ENCODE measurements at regions not wholly inside any gene's neighbourhood (a gene's known extent, or its start where the extent isn't known, plus 50 kb on each side); places are given as distances from the start of the nearest gene placed in this dataset.
"Not testable (repeated sequence)": the region's sequence is repeated elsewhere in the genome, so short reads cannot be mapped to it uniquely, and the experiment has no call there.

DNA sequence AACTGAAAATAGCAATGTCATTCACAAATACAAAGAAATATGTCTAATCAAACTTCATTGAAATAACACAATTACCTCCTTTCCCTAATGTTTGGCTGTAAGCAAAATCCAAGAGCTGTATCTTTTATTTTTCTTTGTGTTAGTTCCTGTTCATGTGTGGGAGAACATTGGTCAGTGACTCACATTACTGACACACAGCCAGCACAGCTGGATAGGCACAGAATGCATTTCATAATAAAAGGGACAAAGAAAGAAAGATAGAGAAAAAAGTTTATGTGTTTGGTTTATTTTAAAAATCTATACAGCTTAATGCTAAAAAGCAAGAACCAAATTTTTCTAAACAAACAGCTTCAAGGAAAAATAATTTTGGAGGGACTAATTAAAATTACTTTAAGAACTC, 185.6 kb upstream of the COL3A1 start:
- no peak for DNase-seq

DNA sequence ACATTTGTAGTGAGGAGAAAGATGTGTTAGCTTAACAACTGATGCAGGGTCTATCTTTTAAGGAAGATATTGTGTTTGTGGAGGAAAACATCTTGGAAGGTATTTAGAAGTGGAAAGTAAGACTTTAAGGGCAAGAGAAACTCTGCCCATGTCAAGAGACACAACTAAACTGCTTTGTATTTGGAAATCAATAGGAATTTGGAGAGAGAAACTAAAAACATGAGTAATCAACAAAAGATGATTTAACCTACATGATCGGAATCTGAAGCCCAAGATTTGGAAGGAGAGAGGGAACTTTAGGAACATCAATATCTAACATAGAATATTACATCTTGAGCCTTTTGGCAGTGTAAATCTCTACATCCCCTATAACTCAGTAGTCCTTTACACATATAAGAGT, 184.2 kb upstream of the COL3A1 start:
- DNase-seq = no peak

DNA sequence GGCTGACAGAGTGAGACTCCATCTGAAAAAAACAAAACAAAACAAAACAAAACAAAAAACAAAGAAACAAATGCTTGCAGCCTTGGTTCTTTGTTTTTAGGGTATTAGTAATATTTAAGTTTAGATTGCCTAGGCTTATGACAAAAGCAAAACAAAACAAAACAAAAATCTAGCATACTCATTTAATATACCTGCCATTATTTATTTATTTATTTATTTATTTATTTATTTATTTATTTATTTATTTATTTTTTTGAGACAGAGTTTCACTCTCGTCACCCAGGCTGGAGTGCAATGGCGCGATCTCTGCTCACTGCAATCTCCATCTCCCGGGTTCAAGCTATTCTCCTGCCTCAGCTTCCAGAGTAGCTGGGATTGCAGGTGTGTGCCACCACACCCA, 179.7 kb upstream of the COL3A1 start:
- not testable (repeated sequence) for DNase-seq

DNA sequence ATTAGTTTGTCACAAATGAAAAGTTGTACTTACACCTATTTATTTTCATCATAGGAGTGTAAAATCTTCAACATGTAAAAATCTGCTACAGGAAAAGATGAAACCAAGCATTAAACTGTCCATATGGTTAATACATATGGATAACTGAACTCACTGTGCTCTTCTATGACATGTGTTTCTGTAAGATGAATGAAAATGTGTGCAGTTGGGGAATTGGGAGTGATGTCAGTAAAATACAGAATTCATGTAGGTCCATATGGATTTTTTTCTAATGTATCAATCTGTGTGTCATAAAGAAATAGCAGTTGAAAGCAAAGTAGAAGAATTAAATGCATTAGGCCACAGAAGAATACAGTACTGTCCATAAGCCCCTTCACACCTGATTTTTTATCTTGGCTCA, 178.4 kb upstream of the COL3A1 start:
- DNase-seq = no peak

DNA sequence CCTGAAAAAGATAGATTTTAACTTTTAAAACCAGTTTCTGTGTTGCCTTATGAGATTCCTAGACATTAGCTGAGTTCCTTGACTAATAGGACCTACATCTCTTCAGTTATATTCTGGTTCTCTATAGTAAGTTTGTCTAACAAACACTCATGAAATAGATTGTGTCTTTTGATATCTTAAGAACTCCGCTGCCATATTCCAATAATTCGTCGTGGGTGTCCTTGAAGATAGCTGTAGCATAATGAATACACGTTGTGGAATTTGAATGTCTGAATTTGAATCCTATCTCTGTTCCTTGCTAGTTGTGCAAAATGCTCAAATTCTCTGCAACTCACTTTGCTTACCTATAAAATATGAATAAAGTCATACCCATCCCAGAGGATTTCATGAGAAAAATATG, 176.8 kb upstream of the COL3A1 start:
- DNase-seq = no peak

DNA sequence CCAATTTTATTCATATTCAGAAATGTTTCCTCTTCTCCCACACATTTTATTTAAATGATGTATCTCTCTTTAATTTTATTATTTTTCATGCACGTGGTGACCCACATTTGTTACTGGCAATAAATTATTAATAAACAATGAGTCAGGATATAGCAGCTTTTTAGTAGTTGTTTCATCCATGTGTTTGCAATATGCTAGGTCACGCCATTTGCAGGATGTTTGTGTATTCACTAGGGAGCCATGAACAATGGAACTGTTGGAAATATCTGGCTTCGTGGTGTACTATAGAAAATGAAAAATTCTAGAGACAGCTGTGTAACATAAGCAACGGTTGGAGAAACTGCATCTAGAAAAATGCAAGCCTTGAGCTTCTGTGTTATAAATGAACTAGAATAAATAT, 176.0 kb upstream of the COL3A1 start:
- DNase-seq = no peak

DNA sequence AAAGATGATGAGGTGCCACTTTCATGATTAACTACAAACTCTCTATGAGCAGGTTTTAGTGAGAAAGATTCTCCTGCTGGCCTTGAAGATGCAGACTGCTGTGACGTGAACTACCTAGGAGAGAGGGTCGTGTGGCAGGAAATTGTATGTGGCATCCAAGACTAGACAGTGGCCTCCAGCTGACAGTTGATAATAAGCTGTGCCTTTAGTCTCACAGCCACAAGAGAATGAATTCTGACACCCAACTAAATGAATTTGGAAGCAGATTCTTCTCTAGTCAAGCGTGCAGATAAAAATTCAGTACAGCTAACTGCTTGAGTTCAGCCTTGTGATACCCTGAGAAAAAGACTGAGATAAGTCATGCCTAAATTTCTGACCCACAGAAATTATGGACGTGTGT, 169.0 kb upstream of the COL3A1 start:
- DNase-seq = no peak

DNA sequence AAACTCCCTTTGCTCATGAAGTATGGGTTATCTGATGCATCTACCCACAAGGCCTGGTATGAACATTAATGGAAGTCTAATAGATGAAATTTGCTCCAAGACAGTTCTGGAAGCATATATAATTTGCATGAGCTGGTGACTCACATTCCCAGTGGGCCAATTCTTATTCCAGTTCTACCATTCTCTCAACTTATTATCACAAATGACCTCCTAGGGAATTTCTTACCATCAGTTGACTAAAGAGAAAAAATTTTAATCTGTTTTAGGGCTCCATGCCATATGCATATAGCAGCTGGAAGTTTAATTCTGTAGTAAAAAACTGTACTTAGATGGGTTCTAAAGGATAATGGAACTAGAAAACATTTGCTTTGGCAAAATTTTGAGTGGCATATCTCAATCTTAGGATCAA, 165.2 kb upstream of the COL3A1 start:
- DNase-seq = no peak

DNA sequence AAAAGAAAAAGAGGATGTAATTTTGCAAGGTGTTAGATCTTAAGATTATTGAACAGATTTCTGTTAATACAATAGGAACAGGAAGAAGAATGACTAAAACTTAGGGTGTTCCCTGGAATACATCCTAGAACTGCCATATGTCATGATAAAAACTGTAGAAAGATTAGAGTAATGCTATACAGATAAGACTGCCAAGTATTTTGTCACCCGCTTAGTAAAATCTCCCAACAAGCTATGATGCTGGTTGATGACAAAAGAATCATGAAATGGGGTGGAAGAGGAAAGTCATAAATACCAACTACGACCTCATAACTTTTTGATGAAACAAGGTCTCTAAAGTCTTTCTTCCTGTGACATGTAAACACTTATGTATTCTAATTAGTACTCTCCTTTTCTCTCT, 163.6 kb upstream of the COL3A1 start:
- DNase-seq = no peak

DNA sequence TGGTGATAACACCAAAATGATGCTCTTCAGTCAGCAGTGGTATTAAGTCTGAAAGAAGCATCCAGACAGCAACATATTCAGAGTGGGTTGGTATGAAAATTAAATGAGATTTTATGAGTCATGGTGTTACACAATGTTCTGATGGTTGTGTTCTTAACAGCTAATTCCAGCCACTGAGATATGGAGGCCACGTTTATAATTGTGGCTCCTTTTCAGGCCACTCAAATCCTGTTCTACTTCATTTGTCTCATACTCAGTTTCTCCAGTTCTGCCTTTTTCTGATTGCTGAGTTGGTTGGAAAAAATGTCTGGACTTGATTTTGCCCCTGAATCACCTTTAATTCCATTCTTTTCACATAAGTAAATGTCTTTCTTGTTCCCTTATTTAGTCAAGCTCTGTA, 162.7 kb upstream of the COL3A1 start:
- DNase-seq = no peak

DNA sequence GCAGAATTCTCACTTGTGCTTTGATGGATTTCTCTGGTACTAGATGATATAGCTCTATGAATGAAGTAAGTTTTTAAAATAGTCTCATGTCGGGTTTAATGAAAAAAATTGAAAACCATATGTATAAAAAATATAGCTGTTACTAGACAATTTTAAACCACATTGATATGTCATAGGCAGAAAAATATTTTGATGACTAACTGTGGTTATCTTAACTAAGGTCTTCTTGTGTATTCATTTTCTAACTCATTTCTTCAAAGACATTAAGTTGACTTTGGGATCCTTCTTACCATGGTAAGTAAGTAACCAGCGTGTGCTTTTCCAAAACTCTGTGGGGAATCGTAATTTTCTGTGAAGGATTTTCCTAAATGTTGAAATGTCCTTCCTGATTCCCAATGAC, 160.9 kb upstream of the COL3A1 start:
- no peak for DNase-seq

DNA sequence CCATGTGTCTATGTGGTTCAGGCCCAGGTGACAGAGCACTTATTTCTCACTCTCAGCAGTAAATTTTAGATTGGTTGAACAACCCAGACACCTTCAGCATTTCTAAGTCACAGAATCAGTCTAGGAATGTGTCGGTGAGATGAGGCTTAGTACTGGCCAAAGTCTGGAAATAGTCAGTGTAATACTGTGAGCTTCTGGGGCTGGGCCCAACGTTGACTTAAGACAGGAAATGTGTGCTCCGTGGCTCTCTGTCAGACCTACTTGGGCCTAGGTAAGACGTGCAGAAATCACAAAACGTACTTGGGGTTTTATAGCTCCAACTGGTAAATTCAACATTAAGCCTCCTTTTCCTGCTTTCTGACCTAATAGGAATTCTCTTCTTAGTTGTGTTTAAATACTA, 160.3 kb upstream of the COL3A1 start:
- DNase-seq = no peak

DNA sequence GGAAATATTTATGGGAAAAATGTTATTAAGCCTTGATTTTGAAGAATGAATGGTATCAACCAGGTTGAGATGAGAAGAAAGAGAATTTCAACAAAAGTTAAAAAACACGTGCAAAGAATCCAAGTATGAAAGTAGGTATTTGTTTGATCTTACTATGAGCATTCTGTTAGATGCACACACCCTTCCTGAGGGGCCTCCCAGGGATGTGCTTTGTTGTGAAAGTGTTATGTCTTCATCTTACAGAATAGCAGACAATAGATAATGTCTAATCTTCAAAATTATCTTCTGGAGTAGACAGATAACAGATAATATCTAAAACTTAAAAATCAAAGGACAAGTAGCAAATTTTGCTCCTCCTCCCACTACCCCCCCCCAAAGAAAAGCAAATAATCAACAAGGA, 155.2 kb upstream of the COL3A1 start:
- no peak for DNase-seq

DNA sequence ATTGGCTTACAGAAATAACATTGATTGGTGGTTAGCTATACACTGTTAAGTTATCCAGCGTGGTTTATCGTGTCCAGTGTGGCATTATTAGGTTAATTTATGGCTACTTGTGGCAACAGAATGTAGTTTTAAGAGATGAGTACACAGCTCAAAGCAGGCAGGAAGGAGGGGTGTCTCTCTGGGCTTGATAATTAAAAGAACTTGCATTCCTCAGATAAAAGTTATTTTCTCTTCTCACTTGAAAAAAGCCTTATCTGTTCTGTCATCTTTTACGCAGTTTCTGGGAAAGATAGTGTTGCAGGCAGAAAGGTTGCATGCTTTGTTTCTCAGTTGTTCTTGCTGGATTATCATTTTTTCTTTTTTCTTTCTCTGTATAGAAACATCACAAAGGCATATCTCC, 154.4 kb upstream of the COL3A1 start:
- DNase-seq = no peak

DNA sequence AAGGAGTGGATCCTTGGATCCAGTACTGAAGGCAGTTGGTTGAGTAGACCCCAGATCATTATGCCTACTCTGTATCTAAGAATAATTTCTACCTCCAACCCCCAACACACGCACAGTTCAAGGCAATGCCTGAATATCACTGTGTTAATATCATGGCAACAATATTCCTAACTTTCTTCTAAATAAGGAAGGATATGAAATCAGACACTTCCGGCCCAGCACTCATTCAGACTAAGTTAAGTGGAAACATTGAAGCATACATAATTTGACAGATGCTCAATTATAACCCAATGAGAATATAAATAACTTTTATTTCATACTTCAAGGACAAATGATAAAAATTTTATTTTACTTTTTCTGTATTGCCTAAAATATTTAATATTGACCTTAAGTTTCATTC, 153.6 kb upstream of the COL3A1 start:
- no peak for DNase-seq

DNA sequence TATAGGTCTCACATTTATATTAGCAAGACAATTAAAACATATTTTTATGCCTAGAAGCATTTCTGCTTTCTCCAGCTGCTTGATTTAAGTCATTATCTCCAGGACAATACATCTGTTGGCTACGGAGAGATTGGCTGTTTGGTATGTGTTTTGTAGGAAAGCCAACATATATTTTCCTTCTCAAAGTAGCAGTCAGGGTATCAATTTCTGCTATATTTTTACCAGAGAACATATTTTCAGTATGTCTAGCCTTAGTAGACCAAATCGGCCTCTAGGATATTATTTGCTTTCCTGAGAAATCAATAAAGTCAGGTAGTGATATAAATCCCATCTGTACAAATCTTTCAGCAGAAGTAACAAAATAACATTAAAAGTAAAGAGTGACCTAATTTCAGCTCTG, 150.0 kb upstream of the COL3A1 start:
- DNase-seq = no peak

DNA sequence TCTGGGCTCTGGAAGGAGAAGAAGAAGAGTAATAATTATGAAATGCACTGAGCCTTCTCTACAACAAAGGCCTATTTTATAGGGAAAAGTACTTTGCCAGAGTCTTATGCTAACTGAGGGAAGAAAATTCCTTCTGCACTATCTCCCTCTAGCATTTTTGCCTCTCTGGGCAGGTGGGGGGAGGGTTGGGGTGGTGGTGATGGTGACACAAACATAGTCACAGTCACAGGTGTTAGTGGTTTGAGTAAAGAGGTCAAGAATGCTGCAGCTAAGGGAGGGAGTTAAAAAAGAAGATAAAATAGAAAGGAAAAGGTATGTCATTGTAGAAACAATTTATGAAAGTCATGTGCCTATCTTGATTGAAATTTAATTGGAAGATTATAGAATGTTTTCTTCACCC, 140.8 kb upstream of the COL3A1 start:
- no peak for DNase-seq

DNA sequence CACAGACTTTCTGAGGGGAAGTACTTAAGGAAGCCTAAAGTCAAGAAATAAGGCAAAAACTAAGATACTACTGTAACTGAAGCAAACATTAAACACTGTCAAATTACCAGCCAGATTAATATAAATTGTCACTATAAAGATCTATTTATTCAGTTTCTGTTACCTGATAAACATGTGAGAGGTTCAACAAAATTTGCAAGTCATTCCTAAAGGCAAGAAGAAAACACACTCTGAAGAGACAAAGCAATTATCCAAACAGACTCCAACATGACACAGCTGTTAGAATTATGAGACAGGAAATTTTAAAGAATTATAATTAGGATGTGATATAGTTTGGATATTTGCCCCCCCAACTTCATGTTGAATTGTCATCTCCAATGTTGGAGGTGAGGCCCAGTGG, 140.4 kb upstream of the COL3A1 start:
- DNase-seq = no peak

DNA sequence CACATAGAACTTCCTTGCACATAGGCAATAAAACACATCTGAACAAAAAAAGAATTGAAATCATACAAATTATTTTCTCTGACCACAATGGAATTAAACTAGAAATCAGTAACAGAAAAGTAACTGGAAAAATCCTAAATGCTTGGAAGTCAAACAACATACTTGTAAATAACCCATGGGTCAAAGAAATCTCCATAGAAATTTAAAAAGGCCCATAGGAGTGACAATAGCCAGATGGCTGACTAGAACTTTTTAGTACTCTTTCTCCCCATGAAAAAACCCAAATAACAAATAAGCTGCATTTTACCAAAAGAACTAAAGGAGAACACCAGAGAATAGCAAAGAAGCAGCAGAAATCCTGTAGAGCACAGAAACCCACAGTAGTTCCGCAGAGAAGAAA, 139.2 kb upstream of the COL3A1 start:
- no peak for DNase-seq

DNA sequence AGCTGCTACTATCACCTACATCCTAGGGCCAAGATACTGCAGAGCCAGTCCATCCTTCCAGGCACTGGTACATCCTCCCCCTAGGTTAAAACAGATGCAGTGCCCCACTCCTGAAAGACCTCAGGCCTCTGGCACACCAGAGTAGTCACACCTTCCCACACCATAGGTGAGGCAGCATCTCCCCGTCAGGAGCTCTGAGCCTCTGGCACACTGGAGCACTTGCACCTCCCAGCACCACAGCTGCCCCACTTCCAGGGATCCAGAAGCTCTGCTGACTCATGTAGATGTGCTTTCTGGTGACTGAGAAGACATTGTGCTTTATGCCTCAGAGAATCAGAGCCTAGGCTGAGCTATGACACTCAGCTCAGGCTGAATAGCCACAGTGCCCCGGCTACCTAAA, 138.4 kb upstream of the COL3A1 start:
- DNase-seq = no peak

DNA sequence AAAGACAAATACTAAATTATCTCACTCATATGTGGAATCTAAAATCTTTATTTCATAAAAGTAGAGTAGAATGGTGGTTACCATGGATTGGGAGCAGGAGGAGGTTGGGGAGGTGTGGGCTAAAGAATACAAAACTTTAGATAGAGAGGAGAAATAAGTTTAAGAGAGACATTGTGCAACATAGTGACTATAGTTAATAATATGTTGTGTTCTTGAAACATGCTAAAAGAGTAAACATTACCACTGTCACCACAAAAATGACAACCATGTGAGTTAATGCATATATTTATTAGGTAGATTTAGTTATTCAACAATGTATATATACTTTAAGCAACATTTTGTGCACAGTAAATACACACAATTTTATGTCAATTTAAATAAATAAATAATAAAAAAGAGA, 128.5 kb upstream of the COL3A1 start:
- no peak for DNase-seq

DNA sequence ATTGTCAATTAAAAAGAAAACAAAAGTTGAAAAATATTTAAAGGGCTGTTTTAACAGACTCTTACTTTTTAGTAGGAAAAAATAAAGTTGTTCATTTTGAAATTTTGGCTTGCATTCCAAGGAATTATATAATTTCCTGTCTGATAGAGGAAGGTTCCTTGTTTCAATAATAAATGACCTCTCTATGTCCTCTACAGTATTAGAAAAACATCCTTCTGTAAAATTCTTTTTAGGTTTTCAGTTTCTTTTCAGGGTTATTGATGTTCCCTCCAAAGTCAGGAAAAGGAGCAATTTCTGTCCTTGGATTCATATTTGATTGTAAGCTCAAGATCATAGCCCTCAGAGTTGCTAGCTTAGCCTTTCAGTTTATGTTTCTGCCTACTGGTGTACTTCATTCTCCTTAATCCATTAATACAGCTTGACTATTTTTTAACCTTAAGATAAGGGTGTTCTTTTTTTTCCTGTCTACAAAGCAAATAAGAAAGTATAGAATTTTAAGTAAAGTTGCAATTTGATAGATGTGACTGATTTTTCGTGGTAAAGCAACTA, 125.2 kb upstream of the COL3A1 start:
- DNase-seq = no peak

DNA sequence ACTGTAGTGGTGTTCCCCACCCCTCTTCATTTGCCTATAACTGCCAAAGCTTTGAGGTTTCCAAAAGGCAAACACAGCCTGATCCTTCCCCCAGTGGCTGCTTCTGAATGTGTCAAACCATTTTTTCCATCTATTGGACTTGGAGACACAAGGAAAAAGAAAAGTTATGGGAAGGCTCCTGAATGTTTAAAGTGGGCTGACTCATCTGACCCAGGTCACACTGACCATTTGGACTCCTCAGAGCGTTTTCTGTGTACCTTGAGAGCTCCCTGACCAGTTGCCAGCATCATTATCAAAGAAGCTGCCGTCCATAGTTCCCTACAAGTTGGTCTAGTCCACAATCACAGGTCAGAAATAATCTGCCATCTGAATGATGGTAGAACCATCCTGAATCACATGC, 123.4 kb upstream of the COL3A1 start:
- no peak for DNase-seq

DNA sequence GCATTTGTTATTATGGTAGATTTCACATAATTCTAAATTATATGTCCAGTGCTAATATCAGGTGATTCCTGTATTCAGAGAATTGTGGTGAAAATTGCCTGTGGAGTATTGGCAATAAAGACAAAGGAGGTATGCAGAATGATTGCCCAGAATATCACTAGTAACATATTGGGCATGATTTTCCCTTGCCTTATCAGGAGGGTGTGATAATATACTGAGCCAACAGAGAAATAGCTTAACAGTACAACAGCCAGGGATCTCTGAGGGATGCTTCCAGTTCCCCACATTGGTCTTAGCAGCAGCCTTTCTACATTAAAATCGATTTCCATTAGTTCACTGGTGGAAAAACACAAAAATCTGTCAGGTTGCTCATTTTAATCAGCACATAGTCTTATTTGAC, 122.9 kb upstream of the COL3A1 start:
- DNase-seq = no peak

DNA sequence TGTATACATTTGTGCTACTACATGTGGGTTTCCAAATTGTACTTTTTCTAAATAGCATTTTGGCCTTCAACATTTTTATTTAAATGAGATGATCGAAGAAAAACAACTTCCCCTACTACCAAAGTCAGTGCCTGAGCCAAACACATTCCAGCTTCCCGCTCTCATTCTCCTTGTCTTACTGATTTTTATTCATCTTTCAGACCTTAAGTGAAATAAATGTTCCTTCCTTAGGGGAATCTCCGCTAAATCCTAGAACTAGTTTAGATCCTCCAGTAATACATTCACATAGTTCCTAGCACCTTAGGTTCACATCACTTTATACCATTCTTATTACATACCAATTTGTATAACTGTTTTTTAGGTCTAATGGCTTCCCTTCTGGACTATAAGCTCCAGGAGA, 122.3 kb upstream of the COL3A1 start:
- DNase-seq = no peak

DNA sequence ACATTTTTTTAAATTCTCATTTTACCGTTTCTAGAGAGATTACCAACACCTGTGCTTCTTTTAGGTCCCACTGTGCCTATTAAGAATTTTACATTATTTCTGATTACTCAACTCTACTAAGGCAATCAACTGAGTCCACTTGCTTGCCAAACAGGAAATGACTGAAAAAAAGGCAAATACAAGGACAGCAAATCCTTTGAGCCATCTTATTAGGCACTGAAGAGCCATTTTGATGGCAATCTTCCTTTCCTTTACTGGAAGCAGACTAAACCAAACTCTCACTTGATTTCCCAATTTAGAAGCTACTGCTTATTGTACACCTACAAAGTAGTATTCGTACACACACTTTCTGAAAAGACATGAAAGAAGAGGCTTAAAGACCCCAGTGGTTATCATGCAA, 121.4 kb upstream of the COL3A1 start:
- DNase-seq = no peak

Measured in activated CD4-positive, alpha-beta T cell treated with anti-CD3 and anti-CD28 coated beads, Interleukin-2, amount 50 U/mL, for 16 hours (primary cell).